HG02840 (cell line): ENCODE measurements at regions not wholly inside any gene's neighbourhood (a gene's known extent, or its start where the extent isn't known, plus 50 kb on each side); places are given as distances from the start of the nearest gene placed in this dataset.

Source experiments
- ATAC-seq: cut with Tn5 transposase; IDR thresholded peaks from one replicate; pipeline ENCODE4 v1.9.1; 2021; ENCODE audit warnings: mild to moderate bottlenecking, moderate library complexity, moderate number of reproducible peaks; ENCODE audit not compliant: unreplicated experiment, low FRiP score

DNA sequence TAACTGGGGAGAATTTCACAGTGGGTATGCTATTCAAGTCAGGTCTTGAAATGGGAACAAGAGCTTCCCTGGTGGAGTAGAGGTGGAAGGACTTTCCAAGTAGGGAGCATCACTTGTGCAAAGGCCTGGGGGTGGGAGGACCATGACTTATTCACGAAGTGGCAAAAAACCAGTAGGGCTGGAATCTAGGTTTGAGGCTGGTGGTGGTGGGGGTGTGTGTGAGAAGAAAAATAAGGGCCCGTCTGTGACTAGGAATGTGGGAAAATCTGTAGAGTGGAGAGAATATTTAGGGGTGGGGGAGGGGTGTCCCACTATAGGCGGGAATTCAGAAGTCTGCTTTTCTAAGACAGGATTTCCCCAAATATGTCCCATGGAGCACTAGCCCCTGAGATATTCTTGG lies 271.9 kb upstream of the TBL1XR1 start:
- no peak for ATAC-seq

DNA sequence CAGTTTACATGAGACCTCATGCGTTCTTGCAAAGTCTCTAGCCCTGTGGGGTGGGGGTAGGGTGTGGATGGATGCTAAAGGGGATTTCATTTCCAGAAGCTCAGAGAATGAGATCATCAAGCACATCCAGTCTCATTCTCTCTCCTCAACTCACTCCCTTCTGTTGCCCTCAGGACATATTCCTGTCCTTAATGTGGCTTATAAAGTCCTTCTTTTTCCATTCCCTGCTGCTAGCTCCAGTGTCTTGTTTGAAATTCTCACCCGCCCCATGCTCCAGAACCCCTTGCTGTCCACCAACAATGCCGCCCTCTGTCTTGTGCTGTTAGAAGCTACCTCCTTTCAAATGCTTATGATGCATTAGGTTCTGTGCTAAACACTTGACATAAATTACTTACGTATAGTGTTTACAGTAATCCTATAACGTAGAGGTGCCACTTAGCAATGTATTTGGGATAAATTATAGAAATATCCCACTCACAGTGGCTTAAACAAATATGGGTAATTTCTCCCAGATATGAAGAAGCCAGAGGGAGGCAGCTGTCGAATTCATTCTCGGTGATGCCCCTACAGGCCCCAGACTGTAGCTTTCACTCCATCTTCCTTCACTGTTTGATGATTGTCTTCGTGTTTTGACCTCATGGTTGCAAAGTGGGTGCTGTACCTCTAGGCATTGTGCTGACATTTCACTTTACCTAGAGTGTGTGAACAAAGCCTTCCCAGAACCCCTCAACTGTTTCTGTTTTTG lies 273.1 kb upstream of the TBL1XR1 start:
- ATAC-seq: no peak

DNA sequence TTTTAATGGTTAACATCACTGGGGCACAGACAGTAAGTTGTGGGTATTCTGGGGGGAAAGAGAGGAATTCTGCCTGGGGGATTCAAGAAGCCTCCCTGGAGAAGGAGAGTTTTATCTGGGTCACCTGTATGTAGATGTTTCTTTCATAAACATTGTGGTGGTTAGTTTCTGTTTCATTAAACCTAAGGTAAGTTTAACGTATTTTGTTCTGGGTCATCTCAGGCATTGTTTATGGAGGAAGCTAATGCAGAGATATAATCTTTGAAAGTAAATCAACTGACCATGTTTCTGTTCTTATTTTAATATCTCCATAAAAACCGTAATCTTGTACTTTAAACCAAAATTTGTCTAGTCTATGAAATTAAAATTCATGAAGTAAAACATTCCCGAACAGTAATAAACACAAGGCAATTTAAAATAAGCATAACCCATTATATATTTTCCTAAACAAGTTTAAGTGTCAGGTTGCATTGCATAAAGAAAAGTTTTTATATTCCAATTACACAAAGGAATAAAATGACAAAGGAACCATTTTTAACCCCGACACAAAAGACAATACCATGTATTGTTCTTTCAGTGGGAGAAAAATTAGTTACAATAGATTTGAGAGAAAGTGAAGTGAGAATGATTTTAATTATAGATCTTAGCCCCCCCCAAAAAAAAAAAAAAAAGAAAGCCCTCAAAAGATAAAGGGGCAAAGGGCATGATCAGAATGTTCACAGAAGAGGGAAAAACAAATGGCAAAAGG lies 274.6 kb upstream of the TBL1XR1 start:
- no peak for ATAC-seq

DNA sequence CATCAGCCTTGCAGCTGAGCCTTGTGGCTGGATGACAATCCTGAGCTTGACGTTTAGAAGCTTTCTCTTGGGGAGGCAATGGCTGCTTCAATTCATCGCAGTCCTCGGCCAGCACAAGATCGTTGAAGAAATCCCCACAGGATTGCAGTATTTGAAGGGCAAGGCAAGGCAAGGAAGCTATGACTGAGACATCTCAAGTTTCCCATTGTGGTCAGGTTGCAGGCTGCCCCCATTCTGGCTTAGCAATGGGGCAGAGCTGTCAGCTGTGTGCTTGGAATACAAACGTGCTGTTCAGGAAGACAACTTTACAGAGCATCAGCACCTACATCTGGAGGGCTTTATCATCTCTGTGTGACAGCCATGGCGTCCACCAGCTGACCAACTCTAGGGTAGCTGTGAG lies 275.9 kb upstream of the TBL1XR1 start:
- ATAC-seq: no peak

DNA sequence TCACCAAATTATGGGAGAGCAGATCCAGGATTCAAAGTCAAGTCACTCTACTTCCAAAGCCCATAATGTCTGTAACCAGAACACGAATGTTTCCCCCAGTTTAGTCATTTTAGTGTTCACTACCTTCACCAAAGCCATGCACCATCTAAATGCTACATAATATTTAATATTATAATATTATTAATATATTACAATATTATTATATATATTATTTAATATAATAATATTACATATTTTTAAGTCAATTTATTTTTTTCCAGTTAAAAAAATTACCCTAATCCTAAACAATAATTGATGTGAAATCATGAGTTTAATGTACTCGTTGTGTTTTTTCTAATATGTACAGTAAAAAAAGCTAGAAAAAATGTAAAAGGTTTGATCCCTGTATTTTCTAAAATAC lies 276.6 kb upstream of the TBL1XR1 start:
- no peak for ATAC-seq

DNA sequence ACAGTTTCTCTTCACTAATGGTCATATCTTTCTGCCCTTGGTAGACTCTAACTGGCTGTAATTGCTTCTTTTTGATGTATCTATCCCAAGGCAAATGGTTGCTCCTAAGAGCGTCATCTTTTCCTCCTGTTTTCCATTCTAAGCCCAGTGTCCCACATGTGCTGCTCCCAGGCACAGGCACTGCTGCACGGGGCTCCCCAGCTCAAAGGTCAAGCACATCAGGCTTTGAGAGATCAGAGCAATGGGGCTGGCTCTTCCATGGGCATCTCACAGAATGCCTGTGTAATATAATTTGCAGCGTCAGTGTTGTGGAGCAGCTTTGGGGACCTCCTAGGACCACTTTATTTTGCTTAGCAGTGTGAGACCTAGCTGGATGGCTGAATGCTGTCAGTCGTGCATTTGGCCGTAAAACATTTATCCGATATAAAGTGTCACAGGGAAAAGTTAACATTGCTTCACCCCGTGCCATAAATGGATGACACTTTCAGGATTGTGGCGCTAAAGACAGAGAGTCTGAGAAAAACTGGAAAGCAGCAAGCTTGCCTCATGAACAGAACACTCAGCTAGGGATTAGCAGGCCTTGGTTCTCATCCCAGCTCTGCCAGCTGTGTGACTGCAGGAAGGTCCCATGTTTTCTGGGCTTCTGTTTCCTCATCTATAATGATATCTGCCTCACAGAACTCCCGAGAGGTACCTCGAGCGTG lies 277.5 kb upstream of the TBL1XR1 start:
- no peak for ATAC-seq

DNA sequence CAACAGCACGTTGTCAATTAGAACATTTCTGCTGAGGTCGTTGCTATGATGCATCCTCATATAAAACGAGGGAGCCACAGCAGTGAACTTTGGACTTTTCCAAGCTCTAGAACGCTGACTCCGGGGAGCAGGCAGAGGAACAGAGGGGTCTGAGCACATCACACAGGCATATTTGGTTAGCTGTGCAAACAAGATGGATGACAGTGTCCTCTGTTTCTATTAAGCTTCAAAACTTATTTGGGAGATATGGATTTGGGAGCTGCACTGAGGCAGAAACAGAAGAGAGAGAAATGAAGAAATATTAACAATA lies 278.0 kb upstream of the TBL1XR1 start:
- ATAC-seq: no peak

DNA sequence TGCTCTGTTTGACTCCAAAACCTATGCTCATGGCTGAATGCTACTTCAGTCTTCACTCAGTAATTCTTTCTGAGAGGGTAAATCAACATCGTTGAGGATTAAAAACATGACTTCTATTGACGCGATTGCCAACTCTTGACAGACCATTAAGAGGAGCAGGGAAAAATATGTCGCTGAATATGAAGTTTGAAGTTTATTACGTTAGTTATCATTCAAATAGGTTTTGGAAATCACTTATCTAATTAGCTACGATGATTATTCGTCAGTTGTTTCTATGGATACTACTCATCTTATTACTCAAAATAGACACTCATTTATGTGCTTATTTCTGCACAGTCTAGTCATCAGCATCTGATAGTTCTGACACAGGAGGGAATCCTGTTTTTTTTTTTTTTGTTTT lies 279.2 kb upstream of the TBL1XR1 start:
- ATAC-seq: no peak

DNA sequence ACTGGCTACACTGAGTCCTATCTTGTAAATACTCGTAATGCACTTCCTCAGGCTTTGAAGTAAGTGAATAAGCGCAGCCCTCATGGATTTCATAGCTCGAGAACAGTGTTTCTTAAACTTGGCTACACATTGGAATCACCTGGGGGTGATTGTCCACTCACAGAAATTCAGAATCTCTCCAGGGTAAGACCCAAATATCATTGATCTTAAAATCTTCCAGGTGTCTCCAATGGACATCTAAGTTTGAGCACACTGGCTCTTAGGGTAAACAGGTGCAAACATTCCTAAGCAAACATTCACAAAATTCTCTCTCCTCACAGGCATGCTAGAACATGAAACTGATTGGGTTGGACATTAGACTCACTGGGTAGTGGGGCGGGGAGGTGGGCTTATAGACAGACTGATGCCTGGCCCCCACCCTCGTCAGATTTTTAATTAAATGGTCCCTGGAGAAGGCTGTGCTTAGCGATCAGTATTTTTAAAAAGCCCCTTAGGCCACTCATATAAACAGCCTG lies 279.7 kb upstream of the TBL1XR1 start:
- no peak for ATAC-seq

DNA sequence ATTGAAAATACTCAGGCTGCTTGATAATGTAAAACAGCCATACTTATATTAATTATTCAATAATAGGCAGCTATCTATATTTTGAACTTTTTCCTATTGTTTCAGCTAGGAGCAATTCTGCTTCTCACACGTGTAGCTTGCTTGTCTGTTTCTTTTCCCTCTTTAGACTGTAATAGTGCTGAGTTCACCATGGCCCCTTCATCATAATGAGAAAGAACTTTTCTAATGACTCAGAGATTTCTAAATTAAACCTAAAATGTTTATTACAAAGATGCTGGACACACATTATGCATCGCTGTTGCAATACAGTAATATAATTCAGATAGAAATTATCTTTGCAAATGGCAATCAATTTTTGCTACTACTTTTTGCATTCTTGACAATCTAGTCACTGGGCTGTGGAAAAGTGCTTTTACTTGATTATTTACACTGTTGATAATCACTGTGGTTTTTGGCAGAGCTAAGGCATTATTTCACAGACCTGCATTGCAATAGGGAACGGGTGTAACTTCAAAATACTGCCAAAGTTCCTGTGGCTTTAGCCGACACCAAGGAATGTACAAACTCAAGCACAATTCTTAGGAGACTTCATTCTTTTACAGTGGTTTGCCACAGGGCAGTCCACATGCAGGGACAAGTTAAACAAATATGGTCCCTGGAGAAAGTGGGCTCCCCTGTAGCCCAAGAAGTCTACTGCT lies 281.0 kb upstream of the TBL1XR1 start:
- ATAC-seq: no peak

DNA sequence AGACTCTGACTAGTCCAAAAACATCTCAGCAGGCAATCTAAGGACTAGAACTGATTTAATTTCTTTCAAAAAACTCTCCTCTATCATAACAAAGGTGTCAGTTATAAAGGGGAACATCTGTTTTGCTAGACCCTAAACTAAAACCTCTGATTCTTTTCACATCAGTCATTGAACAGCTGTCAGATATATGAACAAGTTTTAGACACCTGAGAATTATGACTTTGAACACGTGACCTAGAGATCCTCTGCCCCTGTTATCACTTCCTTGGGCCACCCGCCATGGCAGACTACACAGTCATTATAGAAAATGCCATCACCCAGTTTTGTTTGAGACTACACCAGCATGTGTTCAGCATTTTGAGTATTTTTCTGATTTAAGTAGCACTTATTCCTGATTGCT lies 282.3 kb upstream of the TBL1XR1 start:
- no peak for ATAC-seq

DNA sequence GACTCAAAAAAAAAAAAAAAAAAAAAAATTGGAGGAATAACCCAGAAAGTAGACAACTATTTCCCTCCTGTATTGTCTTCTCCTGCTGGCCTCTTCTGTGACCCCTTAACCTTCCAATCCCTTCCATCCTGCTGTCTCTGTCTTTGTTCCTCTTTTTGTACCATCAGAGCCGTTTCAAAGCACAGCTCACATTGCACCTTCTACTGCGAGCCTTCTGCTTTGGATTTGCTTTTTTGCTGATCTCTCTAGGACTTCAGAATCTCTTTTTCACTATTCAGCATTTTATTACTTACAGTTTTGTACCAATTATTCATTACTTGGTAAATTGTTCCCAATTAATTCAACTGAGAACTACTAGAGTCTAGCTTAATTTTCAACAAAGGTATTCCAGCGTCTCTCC lies 284.0 kb upstream of the TBL1XR1 start:
- no peak for ATAC-seq

DNA sequence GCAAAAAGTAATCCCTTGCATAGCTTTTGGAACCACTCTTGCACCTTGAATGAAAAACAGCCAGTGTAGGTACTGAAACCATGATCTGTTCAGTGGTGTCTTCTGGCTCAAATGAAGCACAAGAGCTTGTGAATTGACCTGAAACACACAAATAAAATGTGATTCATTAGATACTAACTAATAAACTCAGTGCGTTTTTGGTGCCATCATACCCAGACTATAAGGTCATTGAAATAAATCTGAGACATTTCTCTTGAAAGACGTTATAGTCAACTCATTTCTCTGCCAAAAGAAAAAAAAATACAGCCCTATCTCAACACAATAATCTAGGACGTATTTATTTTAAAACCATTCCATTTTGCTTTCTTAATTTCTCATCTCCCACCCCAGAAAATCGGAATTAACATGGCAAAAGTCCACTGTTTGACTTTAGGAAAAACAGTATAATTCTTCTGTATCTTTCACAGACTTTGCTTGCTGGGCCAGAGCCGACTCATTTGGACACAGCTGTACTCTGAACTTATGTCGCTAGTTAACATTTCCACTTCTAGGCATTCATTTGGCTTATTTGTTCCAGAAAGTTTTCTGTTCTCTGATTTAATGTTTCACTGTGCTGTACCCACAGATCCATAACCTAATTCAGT lies 284.9 kb upstream of the TBL1XR1 start:
- ATAC-seq: no peak

DNA sequence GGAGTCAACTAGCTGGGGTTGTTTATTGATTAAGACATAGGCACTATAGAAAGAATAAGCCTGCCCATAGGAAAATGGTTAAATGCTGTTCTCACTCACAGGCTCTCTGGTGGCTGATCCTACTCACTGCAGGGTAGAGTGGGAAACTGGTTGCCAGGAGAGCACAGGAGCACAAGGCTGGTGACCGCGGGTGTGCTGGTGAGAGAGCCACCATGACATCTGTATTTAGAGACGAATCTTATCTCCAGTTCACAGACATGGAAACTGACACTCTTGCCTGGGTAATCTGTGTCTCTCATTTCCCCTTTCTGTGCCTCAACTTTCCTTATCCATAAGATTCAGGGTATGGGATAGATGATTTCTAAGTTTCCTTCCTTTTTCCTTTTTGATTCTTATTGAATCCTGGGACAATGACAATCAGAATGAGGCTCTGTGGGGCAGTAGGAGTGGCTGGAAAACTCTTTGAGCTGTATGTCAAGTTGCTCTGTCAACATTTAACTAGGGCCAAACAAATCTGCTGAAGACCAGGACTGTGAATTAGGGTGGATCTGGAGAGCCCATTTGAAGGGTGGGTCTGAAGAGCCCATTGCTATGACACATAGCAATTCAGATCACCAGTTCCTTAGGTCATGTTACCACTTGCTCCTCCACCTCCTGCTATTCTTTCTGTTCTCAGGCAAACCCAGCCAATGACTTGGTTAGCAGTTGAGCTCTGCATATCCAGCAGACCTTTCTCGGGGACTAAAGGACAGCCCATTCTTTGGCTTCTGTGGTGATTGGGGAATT lies 286.1 kb upstream of the TBL1XR1 start:
- no peak for ATAC-seq

DNA sequence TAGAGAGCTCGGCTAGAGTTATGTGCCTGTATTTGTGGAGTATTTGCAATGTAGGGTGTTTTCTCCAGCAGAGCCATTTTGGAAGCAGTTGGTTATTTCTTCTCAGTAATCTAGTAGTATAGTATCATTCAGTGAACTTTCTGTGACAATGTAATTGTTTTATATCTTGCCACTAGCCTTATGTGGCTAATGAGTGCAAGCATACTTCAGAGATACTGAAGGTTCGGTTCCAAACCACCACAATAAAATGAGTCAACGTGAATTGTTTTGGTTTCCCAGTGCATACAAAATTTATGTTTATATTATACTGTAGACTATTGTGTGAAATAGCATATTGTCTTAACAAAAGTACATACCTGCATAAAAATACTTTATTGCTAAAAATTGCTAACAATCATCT lies 286.9 kb upstream of the TBL1XR1 start:
- no peak for ATAC-seq

DNA sequence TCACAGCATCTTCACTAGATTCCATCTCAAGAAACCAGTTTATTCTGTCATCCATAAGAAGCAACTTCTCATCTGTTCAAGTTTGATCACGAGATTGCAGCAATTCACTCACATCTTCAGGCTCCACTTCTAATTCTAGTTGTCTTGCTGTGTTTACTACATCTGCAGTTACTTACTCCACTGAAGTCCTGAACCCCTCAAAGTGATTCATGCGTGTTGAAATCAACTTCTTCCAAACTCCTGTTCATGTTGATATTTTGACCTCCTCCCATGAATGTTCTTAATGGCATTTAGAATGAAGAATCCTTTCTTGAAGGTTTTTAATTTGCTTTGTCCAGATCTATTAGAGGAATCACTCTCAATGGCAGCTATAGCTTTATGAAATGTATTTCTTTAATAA lies 287.6 kb upstream of the TBL1XR1 start:
- no peak for ATAC-seq

DNA sequence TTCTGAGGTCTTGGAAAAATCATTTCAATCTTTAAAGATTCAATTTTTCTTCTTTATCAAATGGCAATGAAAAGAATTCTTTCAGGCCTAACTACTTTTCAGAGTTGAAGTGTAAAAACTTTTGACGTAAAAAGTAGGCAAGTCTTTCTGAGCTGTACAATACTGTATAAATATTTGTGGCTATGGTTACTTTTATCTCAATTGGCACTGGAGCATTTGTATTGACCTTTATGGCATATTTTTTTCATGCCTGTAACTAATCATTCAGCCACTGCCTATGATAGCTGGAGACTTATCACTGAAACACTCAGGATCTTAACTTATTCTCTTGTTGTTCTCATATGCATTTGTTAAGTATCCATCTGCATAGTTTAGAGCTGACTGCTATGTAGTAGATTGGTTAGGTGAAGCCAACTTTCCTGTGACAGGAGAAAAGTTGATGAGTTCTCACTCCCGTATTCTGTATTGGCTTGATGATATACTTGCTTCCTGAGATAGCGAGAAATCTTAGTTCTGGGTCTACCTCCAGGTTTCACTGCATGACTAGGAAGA lies 290.4 kb upstream of the TBL1XR1 start:
- ATAC-seq: no peak

DNA sequence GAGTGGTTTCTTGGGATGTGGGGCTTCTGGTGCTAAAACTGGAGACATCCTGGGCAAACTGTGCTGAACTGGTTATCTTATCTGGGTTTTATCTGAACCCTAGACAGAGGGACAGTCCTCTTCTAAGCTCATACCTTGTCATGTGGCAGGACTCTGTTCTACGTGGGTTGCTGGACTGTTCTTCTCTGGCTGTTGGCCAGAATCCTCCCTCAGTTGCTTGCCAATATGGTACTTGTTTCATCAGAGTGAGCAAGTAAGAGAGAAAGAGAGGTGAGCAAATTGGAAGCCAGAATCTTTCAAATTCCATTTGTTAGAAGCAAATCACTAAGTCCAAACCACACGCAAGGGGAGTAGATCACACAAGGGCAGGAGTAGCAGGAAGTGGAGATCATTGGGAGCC lies 291.5 kb upstream of the TBL1XR1 start:
- no peak for ATAC-seq

DNA sequence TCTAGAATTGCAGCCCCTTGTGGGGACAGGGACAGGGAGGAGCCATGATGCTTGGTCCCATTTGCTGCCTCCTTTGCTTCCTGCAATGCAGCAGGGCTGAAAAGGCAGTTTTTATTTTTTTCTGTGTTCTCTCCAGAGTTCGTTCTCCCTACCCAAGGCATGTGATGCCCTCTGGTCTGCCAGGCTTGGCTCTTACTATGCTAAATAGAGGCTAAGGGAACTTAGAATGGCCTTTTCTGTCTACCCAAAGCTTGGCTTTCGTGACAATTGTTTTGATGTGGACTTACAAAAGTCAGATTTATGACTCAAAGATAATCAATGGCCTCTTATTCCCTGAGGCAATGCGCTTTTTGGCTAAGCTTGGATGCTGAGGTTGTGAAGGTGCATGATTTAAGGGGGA lies 293.3 kb upstream of the TBL1XR1 start:
- no peak for ATAC-seq
